ENCODE measurements at regions not wholly inside any gene's neighbourhood (a gene's known extent, or its start where the extent isn't known, plus 50 kb on each side); places are given as distances from the start of the nearest gene placed in this dataset.

GRCh38 chr7:131896165-131896863 lies 339.9 kb upstream of the PODXL start:
- Mint-ChIP-seq H3K27ac (no peak overlapping the region), H3K27me3 (peaks cover 8% of the 10 kb centered on the region), H3K36me3 (peaks cover 2% of the 10 kb centered on the region), H3K4me3 (no peak overlapping the region), H3K9me3 (no peaks in the 10 kb centered on the region), H3K4me1 (no peaks in the 10 kb centered on the region)

GRCh38 chr7:131895541-131896164 lies 339.2 kb upstream of the PODXL start:
- H3K4me3 Mint-ChIP-seq = no peak overlapping the region
- no peaks in the 10 kb centered on the region for H3K4me1 Mint-ChIP-seq
- no peak overlapping the region for H3K27ac Mint-ChIP-seq

GRCh38 chr7:131893631-131894340 lies 337.4 kb upstream of the PODXL start:
- peaks cover 2% of the 10 kb centered on the region for H3K36me3 Mint-ChIP-seq
- H3K4me3 Mint-ChIP-seq = no peak overlapping the region
- peaks cover 6% of the 10 kb centered on the region for H3K27me3 Mint-ChIP-seq
- no peaks in the 10 kb centered on the region for H3K4me1 Mint-ChIP-seq
- no peaks in the 10 kb centered on the region for H3K9me3 Mint-ChIP-seq
- H3K27ac Mint-ChIP-seq = no peak overlapping the region

More at GRCh38 chr7:131895541-131896164, 339.2 kb upstream of the PODXL start:
- Mint-ChIP-seq H3K9me3 (no peaks in the 10 kb centered on the region), H3K36me3 (peaks cover 2% of the 10 kb centered on the region), H3K27me3 (peaks cover 6% of the 10 kb centered on the region)

GRCh38 chr7:131890176-131890575 lies 333.7 kb upstream of the PODXL start:
- Mint-ChIP-seq H3K9me3 (peaks cover 3 to 8% (median 6%) of the 10 kb centered on the region in 3 donors), H3K36me3 (no peaks in the 10 kb centered on the region), H3K4me1 (no peaks in the 10 kb centered on the region), H3K4me3 (no peak overlapping the region), H3K27me3 (peaks cover 5% of the 10 kb centered on the region), H3K27ac (no peak overlapping the region)

- H3K4me3 Mint-ChIP-seq = no peak overlapping the region
- H3K36me3 Mint-ChIP-seq = no peaks in the 10 kb centered on the region
- H3K4me1 Mint-ChIP-seq = no peaks in the 10 kb centered on the region
- peaks cover 4% of the 10 kb centered on the region for H3K27me3 Mint-ChIP-seq
- peaks cover 4 to 11% (median 6%) of the 10 kb centered on the region in 3 donors for H3K9me3 Mint-ChIP-seq
- no peak overlapping the region for H3K27ac Mint-ChIP-seq
Measured at GRCh38 chr7:131889572-131890150, 333.2 kb upstream of the PODXL start.

GRCh38 chr7:131883769-131884168 lies 327.3 kb upstream of the PODXL start:
- peaks cover 3% of the 10 kb centered on the region for H3K27me3 Mint-ChIP-seq
- H3K27ac Mint-ChIP-seq = no peak overlapping the region
- no peaks in the 10 kb centered on the region for H3K4me1 Mint-ChIP-seq
- peaks cover 4 to 15% (median 8%) of the 10 kb centered on the region in 3 donors for H3K9me3 Mint-ChIP-seq
- no peaks in the 10 kb centered on the region for H3K36me3 Mint-ChIP-seq
- H3K4me3 Mint-ChIP-seq = no peak overlapping the region

GRCh38 chr7:131883196-131883595 lies 326.8 kb upstream of the PODXL start:
- Mint-ChIP-seq H3K4me3 (no peak overlapping the region), H3K9me3 (peaks cover 4 to 15% (median 8%) of the 10 kb centered on the region in 3 donors), H3K4me1 (no peaks in the 10 kb centered on the region), H3K36me3 (no peaks in the 10 kb centered on the region), H3K27me3 (no peaks in the 10 kb centered on the region), H3K27ac (no peak overlapping the region)

GRCh38 chr7:131882321-131882720 lies 325.9 kb upstream of the PODXL start:
- H3K4me3 Mint-ChIP-seq = no peak overlapping the region
- H3K27me3 Mint-ChIP-seq = no peaks in the 10 kb centered on the region
- no peaks in the 10 kb centered on the region for H3K4me1 Mint-ChIP-seq
- no peaks in the 10 kb centered on the region for H3K36me3 Mint-ChIP-seq
- H3K9me3 Mint-ChIP-seq = peaks cover 4 to 15% (median 6%) of the 10 kb centered on the region in 3 donors
- no peak overlapping the region for H3K27ac Mint-ChIP-seq

GRCh38 chr7:131880078-131880477 lies 323.6 kb upstream of the PODXL start:
- H3K9me3 Mint-ChIP-seq = peaks cover under 1 to 5% (median 2%) of the 10 kb centered on the region in 3 donors
- no peak overlapping the region for H3K27ac Mint-ChIP-seq
- H3K27me3 Mint-ChIP-seq = no peaks in the 10 kb centered on the region
- H3K4me3 Mint-ChIP-seq = no peak overlapping the region
- H3K36me3 Mint-ChIP-seq = no peaks in the 10 kb centered on the region
- H3K4me1 Mint-ChIP-seq = no peaks in the 10 kb centered on the region

GRCh38 chr7:131879424-131879823 lies 323.0 kb upstream of the PODXL start:
- Mint-ChIP-seq H3K4me1 (no peaks in the 10 kb centered on the region), H3K9me3 (peaks cover 0 to 2% (median 1%) of the 10 kb centered on the region in 3 donors), H3K36me3 (no peaks in the 10 kb centered on the region), H3K27me3 (no peaks in the 10 kb centered on the region), H3K27ac (no peak overlapping the region), H3K4me3 (no peak overlapping the region)

GRCh38 chr7:131878777-131879176 lies 322.3 kb upstream of the PODXL start:
- Mint-ChIP-seq H3K9me3 (peaks cover 0 to 2% (median 0%) of the 10 kb centered on the region in 3 donors), H3K4me1 (no peaks in the 10 kb centered on the region), H3K36me3 (no peaks in the 10 kb centered on the region), H3K4me3 (no peak overlapping the region), H3K27me3 (no peaks in the 10 kb centered on the region), H3K27ac (no peak overlapping the region)

GRCh38 chr7:131873581-131873980 lies 317.2 kb upstream of the PODXL start:
- peaks cover 4% of the 10 kb centered on the region for H3K27me3 Mint-ChIP-seq
- no peak overlapping the region for H3K27ac Mint-ChIP-seq
- H3K36me3 Mint-ChIP-seq = no peaks in the 10 kb centered on the region
- no peak overlapping the region for H3K4me3 Mint-ChIP-seq
- H3K4me1 Mint-ChIP-seq = no peaks in the 10 kb centered on the region
- H3K9me3 Mint-ChIP-seq = peaks cover 0 to 3% (median 2%) of the 10 kb centered on the region in 3 donors

GRCh38 chr7:131869986-131870385 lies 313.6 kb upstream of the PODXL start:
- H3K27ac Mint-ChIP-seq = no peak overlapping the region
- H3K27me3 Mint-ChIP-seq = peaks cover 4% of the 10 kb centered on the region
- H3K4me3 Mint-ChIP-seq = no peak overlapping the region
- no peaks in the 10 kb centered on the region for H3K4me1 Mint-ChIP-seq
- no peaks in the 10 kb centered on the region for H3K36me3 Mint-ChIP-seq
- H3K9me3 Mint-ChIP-seq = peaks cover 0 to 3% (median 2%) of the 10 kb centered on the region in 3 donors

- Mint-ChIP-seq H3K36me3 (no peaks in the 10 kb centered on the region), H3K4me1 (no peaks in the 10 kb centered on the region), H3K4me3 (no peak overlapping the region), H3K9me3 (peaks cover 0 to 3% (median 2%) of the 10 kb centered on the region in 3 donors), H3K27ac (no peak overlapping the region), H3K27me3 (peaks cover 4% of the 10 kb centered on the region)
Measured at GRCh38 chr7:131869169-131869844, 312.9 kb upstream of the PODXL start.

GRCh38 chr7:131867461-131867860 lies 311.0 kb upstream of the PODXL start:
- Mint-ChIP-seq H3K9me3 (peaks cover 0 to 2% (median 0%) of the 10 kb centered on the region in 3 donors), H3K4me1 (no peaks in the 10 kb centered on the region), H3K36me3 (no peaks in the 10 kb centered on the region), H3K4me3 (no peak overlapping the region), H3K27ac (no peak overlapping the region), H3K27me3 (peaks cover 4% of the 10 kb centered on the region)
